Ovary (tissue), 7 donors: ENCODE measurements at regions not wholly inside any gene's neighbourhood (a gene's known extent, or its start where the extent isn't known, plus 50 kb on each side); places are given as distances from the start of the nearest gene placed in this dataset.

Source experiments
- DNase-seq, 5 donors: peaks; one replicate each; pipeline ENCODE4 v3.0.0-alpha.2; 2019 to 2020
- H3K27ac ChIP-seq, 2 donors: fragments of 200-600 bp; one replicate each; pipeline versions ENCODE4 v1.5.1 to v1.8.0; 2019 to 2022
- H3K27me3 ChIP-seq: fragments of 200-600 bp; one replicate; pipeline ENCODE4 v1.8.0; 2022
- H3K36me3 ChIP-seq: fragments of 200-600 bp; sonication (generic); one replicate; pipeline ENCODE4 v1.5.1; 2019
- H3K4me1 ChIP-seq: one replicate; pipeline ENCODE4 v1.8.1; 2013; ENCODE audit warnings: mild to moderate bottlenecking, moderate library complexity; ENCODE audit not compliant: insufficient read depth
- H3K4me3 ChIP-seq: fragments of 200-600 bp; sonication (generic); one replicate; pipeline ENCODE4 v1.5.1; 2017
- H3K9me3 ChIP-seq, 2 donors: fragments of 200-600 bp in 1 of 2; sonication (generic) in 1 of 2; one replicate each; pipeline versions ENCODE4 v1.5.1 to v1.8.1; 2013 to 2019; ENCODE audit warnings: mild to moderate bottlenecking in 1 of 2, moderate library complexity in 1 of 2
- EP300 ChIP-seq: sonication (generic); formaldehyde crosslinking; IDR thresholded peaks from one replicate; pipeline ENCODE4 v1.6.1; 2017; ENCODE audit warnings: antibody characterized with exemption
- POLR2A ChIP-seq: fragments of 450-650 bp; IDR thresholded peaks from one replicate; pipeline ENCODE4 v1.6.1; 2017; ENCODE audit warnings: antibody characterized with exemption, mild to moderate bottlenecking, moderate library complexity
- WGBS, 3 donors: extraction: QIAGEN DNeasy Blood & Tissue Kit in 1 of 3; methylation state at CpG; one replicate each; pipeline versions ENCODE4 v1.1.5 to v1.1.7; 2013 to 2017; 5-methylcytosine and 5-hydroxymethylcytosine counted together
- intact Hi-C, 4 donors: fragments of 100-400 bp; cut with DNase I; formaldehyde crosslinking; loops; one replicate each; pipeline versions ENCODE4 v1.11.0 to v1.15.1; 2022 to 2023
- TF ChIP-seq, protein P1 (sequence below), 3 donors: fragments of 450-650 bp in 2 of 3; fragments of 200-600 bp in 1 of 3; IDR thresholded peaks; one replicate each; pipeline versions ENCODE4 v1.5.1 to v1.8.0; 2016 to 2022; ENCODE audit warnings: antibody characterized with exemption in 3 of 3, mild to moderate bottlenecking in 1 of 3
- donor health status: DM: no; HTN: no; CAD: no; lungs with moderate emphysema.
- donor health status: DM: no; HTN: no; CAD: no.
- donor health status: Bipolar disorder and iron deficiency.
- donor health status: DM: no; HTN: no; CAD: no.
- donor health status: DM: yes; HTN: yes; CAD: no.

GRCh38 chr13:44128552-44129001 lies 245.0 kb upstream of the SERP2 start:
- Histone ChIP-seq H3K27me3 (no peaks in the 10 kb centered on the region), H3K4me1 (no peaks in the 10 kb centered on the region), H3K27ac (no peak overlapping the region), H3K9me3 (no peaks in the 10 kb centered on the region), H3K36me3 (no peaks in the 10 kb centered on the region), H3K4me3 (no peak overlapping the region)
- no peak for DNase-seq
- intact Hi-C loops, result no loop called here
- TF ChIP-seq, protein P1, sequence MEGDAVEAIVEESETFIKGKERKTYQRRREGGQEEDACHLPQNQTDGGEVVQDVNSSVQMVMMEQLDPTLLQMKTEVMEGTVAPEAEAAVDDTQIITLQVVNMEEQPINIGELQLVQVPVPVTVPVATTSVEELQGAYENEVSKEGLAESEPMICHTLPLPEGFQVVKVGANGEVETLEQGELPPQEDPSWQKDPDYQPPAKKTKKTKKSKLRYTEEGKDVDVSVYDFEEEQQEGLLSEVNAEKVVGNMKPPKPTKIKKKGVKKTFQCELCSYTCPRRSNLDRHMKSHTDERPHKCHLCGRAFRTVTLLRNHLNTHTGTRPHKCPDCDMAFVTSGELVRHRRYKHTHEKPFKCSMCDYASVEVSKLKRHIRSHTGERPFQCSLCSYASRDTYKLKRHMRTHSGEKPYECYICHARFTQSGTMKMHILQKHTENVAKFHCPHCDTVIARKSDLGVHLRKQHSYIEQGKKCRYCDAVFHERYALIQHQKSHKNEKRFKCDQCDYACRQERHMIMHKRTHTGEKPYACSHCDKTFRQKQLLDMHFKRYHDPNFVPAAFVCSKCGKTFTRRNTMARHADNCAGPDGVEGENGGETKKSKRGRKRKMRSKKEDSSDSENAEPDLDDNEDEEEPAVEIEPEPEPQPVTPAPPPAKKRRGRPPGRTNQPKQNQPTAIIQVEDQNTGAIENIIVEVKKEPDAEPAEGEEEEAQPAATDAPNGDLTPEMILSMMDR (IDR thresholded peaks at IDR 0.05), result no peak
- TF ChIP-seq POLR2A, result no peak
- no peak for TF ChIP-seq EP300
- 15 to 31% (median 21%) methylated on average over 7 of the region's 7 CpGs for WGBS, 3 donors

DNA sequence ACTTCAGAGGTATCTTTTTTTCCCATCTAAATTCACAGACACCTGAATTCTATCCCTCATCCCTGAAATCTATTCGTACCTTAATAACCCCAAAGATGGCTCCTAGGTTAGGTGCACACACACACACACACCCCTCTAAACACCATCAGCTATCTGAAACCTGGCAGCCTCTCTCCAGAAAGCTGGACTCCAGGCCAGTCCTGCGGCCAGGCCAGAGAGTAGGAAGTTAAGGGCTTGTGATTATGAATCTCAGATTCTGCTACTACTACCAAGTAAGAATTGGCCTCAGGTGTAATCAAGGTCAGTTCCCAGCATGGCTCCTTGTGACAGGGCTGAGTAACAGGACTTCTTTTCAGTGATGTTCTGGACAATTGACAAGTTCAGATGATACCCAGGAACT lies 244.2 kb upstream of the SERP2 start:
- no peak for DNase-seq
- intact Hi-C loops, result no loop called here
- Histone ChIP-seq H3K36me3 (no peaks in the 10 kb centered on the region), H3K4me3 (no peak overlapping the region), H3K27me3 (no peaks in the 10 kb centered on the region), H3K4me1 (no peaks in the 10 kb centered on the region), H3K9me3 (no peaks in the 10 kb centered on the region), H3K27ac (no peak overlapping the region)
- TF ChIP-seq, protein P1 (IDR thresholded peaks at IDR 0.05), result no peak
- TF ChIP-seq EP300 (no peak), POLR2A (no peak)
- WGBS, 3 donors, result 79 to 87% (median 82%) methylated on average over 2 of the region's 2 CpGs

- H3K36me3 ChIP-seq, result no peaks in the 10 kb centered on the region
- no peaks in the 10 kb centered on the region for H3K4me1 ChIP-seq
- no peak overlapping the region for H3K4me3 ChIP-seq
- no peaks in the 10 kb centered on the region for H3K27me3 ChIP-seq
- TF ChIP-seq, protein P1 (IDR thresholded peaks at IDR 0.05), result no peak
- TF ChIP-seq POLR2A (no peak), EP300 (no peak)
- no peak for DNase-seq
- H3K27ac ChIP-seq, result no peak overlapping the region
- no peaks in the 10 kb centered on the region for H3K9me3 ChIP-seq
- intact Hi-C loops, result no loop called here
- 89 to 95% (median 94%) methylated on average over 5 of the region's 5 CpGs for WGBS, 3 donors
These were observed 242.5 kb upstream of the SERP2 start for GRCh38 chr13:44131069-44131614.

- DNase-seq, result no peak
- H3K36me3 ChIP-seq, result no peaks in the 10 kb centered on the region
- no peak overlapping the region for H3K27ac ChIP-seq
- 54 to 68% (median 57%) methylated on average over 6 of the region's 6 CpGs for WGBS, 3 donors
- H3K4me1 ChIP-seq, result no peaks in the 10 kb centered on the region
- TF ChIP-seq POLR2A (no peak), EP300 (no peak)
- TF ChIP-seq, protein P1 (IDR thresholded peaks at IDR 0.05), result no peak
- intact Hi-C loops, result no loop called here
- H3K27me3 ChIP-seq, result no peaks in the 10 kb centered on the region
- H3K4me3 ChIP-seq, result no peak overlapping the region
- H3K9me3 ChIP-seq, result no peaks in the 10 kb centered on the region
These were observed 240.9 kb upstream of the SERP2 start for GRCh38 chr13:44132710-44133109.
